ENCODE measurements at regions not wholly inside any gene's neighbourhood (a gene's known extent, or its start where the extent isn't known, plus 50 kb on each side); places are given as distances from the start of the nearest gene placed in this dataset.
"Not testable (repeated sequence)": the region's sequence is repeated elsewhere in the genome, so short reads cannot be mapped to it uniquely, and the experiment has no call there.

GRCh38 chr16:22710326-22710725, 103.6 kb upstream of the HS3ST2 start:
- H3K9me3 ChIP-seq, result peaks cover 4% of the 10 kb centered on the region
- no peak overlapping the region for H3K4me3 ChIP-seq
- no peaks in the 10 kb centered on the region for H3K4me1 ChIP-seq
- intact Hi-C loops (cut with DNase I), result no loop called here
- no peak overlapping the region for H3K9ac ChIP-seq (ENCODE audit: low read depth in 2 of 2, low read length in 2 of 2)
- no peaks in the 10 kb centered on the region for H3K27me3 ChIP-seq
- no peak for TF ChIP-seq CTCF (IDR thresholded peaks at IDR 0.05)
- no peak for DNase-seq
- no peak overlapping the region for H3K27ac ChIP-seq
- no peaks in the 10 kb centered on the region for H3K36me3 ChIP-seq

GRCh38 chr16:22711847-22712246, 102.1 kb upstream of the HS3ST2 start:
- intact Hi-C loops (cut with DNase I), result no loop called here
- no peak for TF ChIP-seq CTCF (IDR thresholded peaks at IDR 0.05)
- H3K4me1 ChIP-seq, result no peaks in the 10 kb centered on the region

DNA sequence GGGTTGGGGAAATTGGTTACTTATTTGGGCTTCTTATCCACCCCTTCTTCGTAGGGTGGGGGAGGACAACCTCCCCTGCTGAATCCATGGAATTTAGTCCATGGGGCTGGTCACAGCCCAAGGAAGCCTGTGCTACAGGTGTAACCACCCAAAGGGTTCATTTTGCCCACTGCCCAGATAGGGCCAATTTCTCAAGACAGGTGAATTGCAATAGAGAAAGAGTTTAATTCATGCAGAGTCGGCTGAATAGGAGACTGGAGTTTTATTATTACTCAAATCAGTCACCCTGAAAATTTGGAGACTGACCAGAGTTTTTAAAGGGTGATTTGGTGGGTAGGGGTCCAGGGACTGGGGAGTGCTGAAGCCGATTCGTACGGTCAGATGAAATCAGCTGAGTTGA, 101.5 kb upstream of the HS3ST2 start:
- no peak overlapping the region for H3K9ac ChIP-seq (ENCODE audit: low read depth in 2 of 2, low read length in 2 of 2)
- H3K4me1 ChIP-seq, result no peaks in the 10 kb centered on the region
- no peaks in the 10 kb centered on the region for H3K36me3 ChIP-seq
- no peak overlapping the region for H3K4me3 ChIP-seq
- no peak for DNase-seq
- H3K9me3 ChIP-seq, result peaks cover 4% of the 10 kb centered on the region
- intact Hi-C loops (cut with DNase I), result no loop called here
- H3K27ac ChIP-seq, result no peak overlapping the region
- no peaks in the 10 kb centered on the region for H3K27me3 ChIP-seq
- no peak for TF ChIP-seq CTCF (IDR thresholded peaks at IDR 0.05)

More at GRCh38 chr16:22711847-22712246, 102.1 kb upstream of the HS3ST2 start:
- H3K27me3 ChIP-seq, result no peaks in the 10 kb centered on the region
- H3K9ac ChIP-seq (ENCODE audit: low read depth in 2 of 2, low read length in 2 of 2), result no peak overlapping the region
- peaks cover 4% of the 10 kb centered on the region for H3K9me3 ChIP-seq
- no peak overlapping the region for H3K27ac ChIP-seq
- no peaks in the 10 kb centered on the region for H3K36me3 ChIP-seq
- no peak for DNase-seq
- no peak overlapping the region for H3K4me3 ChIP-seq

GRCh38 chr16:22718598-22718997, 95.4 kb upstream of the HS3ST2 start:
- H3K36me3 ChIP-seq; H3K4me1 ChIP-seq; H3K9ac ChIP-seq (ENCODE audit: low read depth in 2 of 2, low read length in 2 of 2); H3K27me3 ChIP-seq; H3K27ac ChIP-seq; intact Hi-C loops (cut with DNase I); DNase-seq; H3K4me3 ChIP-seq; H3K9me3 ChIP-seq: not testable (repeated sequence)

- Histone ChIP-seq H3K4me3 (no peak overlapping the region), H3K9ac (ENCODE audit: low read depth in 2 of 2, low read length in 2 of 2) (no peak overlapping the region), H3K36me3 (no peaks in the 10 kb centered on the region), H3K9me3 (no peaks in the 10 kb centered on the region), H3K4me1 (no peaks in the 10 kb centered on the region), H3K27ac (no peak overlapping the region), H3K27me3 (no peaks in the 10 kb centered on the region)
- DNase-seq, result no peak
- intact Hi-C loops (cut with DNase I), result no loop called here
- no peak for TF ChIP-seq CTCF (IDR thresholded peaks at IDR 0.05)
These were observed 94.0 kb upstream of the HS3ST2 start for GRCh38 chr16:22719945-22720344.

- H3K27me3 ChIP-seq, result no peaks in the 10 kb centered on the region
- intact Hi-C loops (cut with DNase I), result no loop called here
- no peaks in the 10 kb centered on the region for H3K4me1 ChIP-seq
- H3K27ac ChIP-seq, result no peak overlapping the region
- TF ChIP-seq CTCF (IDR thresholded peaks at IDR 0.05), result no peak
- H3K9ac ChIP-seq (ENCODE audit: low read depth in 2 of 2, low read length in 2 of 2), result no peak overlapping the region
- DNase-seq, result no peak
- no peaks in the 10 kb centered on the region for H3K9me3 ChIP-seq
- no peak overlapping the region for H3K4me3 ChIP-seq
- H3K36me3 ChIP-seq, result no peaks in the 10 kb centered on the region
These were observed 92.4 kb upstream of the HS3ST2 start for GRCh38 chr16:22721511-22722100.

- H3K9ac ChIP-seq (ENCODE audit: low read depth in 2 of 2, low read length in 2 of 2); H3K36me3 ChIP-seq; H3K4me1 ChIP-seq; DNase-seq; H3K9me3 ChIP-seq; H3K27ac ChIP-seq; H3K27me3 ChIP-seq; intact Hi-C loops (cut with DNase I); H3K4me3 ChIP-seq: not testable (repeated sequence)
These were observed 91.1 kb upstream of the HS3ST2 start for GRCh38 chr16:22722551-22723541.
